NCI-H524 treated with DMSO at 0.1 percent for 48 hours (cell line): ENCODE measurements at regions not wholly inside any gene's neighbourhood (a gene's known extent, or its start where the extent isn't known, plus 50 kb on each side); places are given as distances from the start of the nearest gene placed in this dataset.

Experiments used
- DNase-seq: peaks from one replicate; lab custom pipeline; 2025; lab: John Stamatoyannopoulos, UW

- no peak for DNase-seq
Observed at GRCh38 chr20:57763235-57763595, 53.4 kb upstream of the PMEPA1 start.

- no peak for DNase-seq
Observed at GRCh38 chr20:57762531-57763234, 52.9 kb upstream of the PMEPA1 start.

GRCh38 chr20:57761413-57761734 lies 51.6 kb upstream of the PMEPA1 start:
- no peak for DNase-seq

GRCh38 chr20:57760698-57761412 lies 51.0 kb upstream of the PMEPA1 start:
- DNase-seq: no peak

GRCh38 chr20:57759724-57760123 lies 49.9 kb upstream of the PMEPA1 start:
- DNase-seq: no peak
